Upper lobe of left lung (tissue), 6 donors: ENCODE measurements at regions not wholly inside any gene's neighbourhood (a gene's known extent, or its start where the extent isn't known, plus 50 kb on each side); places are given as distances from the start of the nearest gene placed in this dataset.

Source experiments
- ATAC-seq, 2 donors: fragments of 200-7000 bp; cut with Tn5 transposase; one replicate each; pipeline ENCODE4 v1.9.1; 2022; ENCODE audit warnings: mild to moderate bottlenecking in 2 of 2, moderate library complexity in 2 of 2; ENCODE audit not compliant: low FRiP score in 2 of 2
- DNase-seq, 2 donors: peaks; one replicate each; pipeline ENCODE4 v3.0.0-alpha.2; 2019 to 2020
- H3K27ac ChIP-seq, 4 donors: fragments of 200-600 bp; sonication (generic); one replicate each; pipeline ENCODE4 v1.5.1; 2016 to 2019
- H3K27me3 ChIP-seq, 4 donors: fragments of 200-600 bp; sonication (generic); one replicate each; pipeline ENCODE4 v1.5.1; 2017 to 2019
- H3K36me3 ChIP-seq, 4 donors: fragments of 200-600 bp; sonication (generic); one replicate each; pipeline ENCODE4 v1.5.1; 2016 to 2019
- H3K4me1 ChIP-seq, 4 donors: fragments of 200-600 bp; sonication (generic); one replicate each; pipeline ENCODE4 v1.5.1; 2018 to 2019
- H3K4me3 ChIP-seq, 4 donors: fragments of 200-600 bp; sonication (generic); one replicate each; pipeline ENCODE4 v1.5.1; 2017 to 2019; ENCODE audit warnings: mild to moderate bottlenecking in 2 of 4, moderate library complexity in 1 of 4
- H3K9me3 ChIP-seq, 4 donors: fragments of 200-600 bp; sonication (generic); one replicate each; pipeline ENCODE4 v1.5.1; 2018 to 2019
- EP300 ChIP-seq, 4 donors: sonication (generic); formaldehyde crosslinking; IDR thresholded peaks; one replicate each; pipeline ENCODE4 v1.5.1; 2017; ENCODE audit warnings: antibody characterized with exemption in 4 of 4, control low read depth in 2 of 4
- POLR2A ChIP-seq, 4 donors: fragments of 450-650 bp; IDR thresholded peaks; one replicate each; pipeline ENCODE4 v1.5.1; 2016 to 2017; ENCODE audit warnings: antibody characterized with exemption in 4 of 4, mild to moderate bottlenecking in 2 of 4
- POLR2AphosphoS5 ChIP-seq, 2 donors: sonication (generic); formaldehyde crosslinking; IDR thresholded peaks; one replicate each; pipeline ENCODE4 v1.5.1; 2017; ENCODE audit warnings: antibody characterized with exemption in 2 of 2
- WGBS, 2 donors: methylation state at CpG; one replicate each; pipeline ENCODE4 v1.1.5; 2017 to 2018; 5-methylcytosine and 5-hydroxymethylcytosine counted together
- TF ChIP-seq, protein P1 (sequence below), 6 experiments: fragments of 450-650 bp in 4 of 6; fragments of 200-600 bp in 2 of 6; sonication (generic) in 2 of 6; IDR thresholded peaks; one replicate each; pipeline ENCODE4 v1.5.1; 2016 to 2019; ENCODE audit warnings: antibody characterized with exemption in 6 of 6
- donor health status: DM: no; HTN: no; CAD: no; lungs with moderate emphysema.
- donor health status: DM: no; HTN: yes; CAD: no; lungs with severe emphysema.

DNA sequence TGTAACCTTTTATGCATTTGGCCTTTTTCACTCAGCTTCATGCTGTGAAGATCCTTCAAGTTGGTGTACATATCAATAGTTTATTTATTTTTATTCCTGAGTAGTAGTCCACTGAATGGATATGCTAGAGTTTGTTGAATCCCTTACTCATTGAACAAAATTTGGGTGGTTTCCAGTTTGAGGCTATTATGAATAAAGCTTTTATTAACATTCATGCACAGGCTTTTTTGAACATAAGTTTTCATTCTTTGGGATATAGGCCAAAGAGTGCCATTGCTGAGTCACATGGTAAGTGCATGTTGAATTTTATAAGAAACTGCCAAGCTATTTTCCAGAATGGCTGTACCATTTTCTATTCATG lies 59.5 kb upstream of the CAPRIN2 start:
- ATAC-seq (no peak), DNase-seq (no peak)
- Histone ChIP-seq H3K36me3 (no peaks in the 10 kb centered on the region), H3K27ac (no peak overlapping the region), H3K9me3 (no peaks in the 10 kb centered on the region), H3K4me1 (no peaks in the 10 kb centered on the region), H3K27me3 (no peaks in the 10 kb centered on the region), H3K4me3 (no peak overlapping the region)
- no peak for TF ChIP-seq EP300 (IDR thresholded peaks at IDR 0.05)
- TF ChIP-seq POLR2A (IDR thresholded peaks at IDR 0.05), result no peak
- TF ChIP-seq POLR2AphosphoS5 (IDR thresholded peaks at IDR 0.05), result no peak
- TF ChIP-seq, protein P1, sequence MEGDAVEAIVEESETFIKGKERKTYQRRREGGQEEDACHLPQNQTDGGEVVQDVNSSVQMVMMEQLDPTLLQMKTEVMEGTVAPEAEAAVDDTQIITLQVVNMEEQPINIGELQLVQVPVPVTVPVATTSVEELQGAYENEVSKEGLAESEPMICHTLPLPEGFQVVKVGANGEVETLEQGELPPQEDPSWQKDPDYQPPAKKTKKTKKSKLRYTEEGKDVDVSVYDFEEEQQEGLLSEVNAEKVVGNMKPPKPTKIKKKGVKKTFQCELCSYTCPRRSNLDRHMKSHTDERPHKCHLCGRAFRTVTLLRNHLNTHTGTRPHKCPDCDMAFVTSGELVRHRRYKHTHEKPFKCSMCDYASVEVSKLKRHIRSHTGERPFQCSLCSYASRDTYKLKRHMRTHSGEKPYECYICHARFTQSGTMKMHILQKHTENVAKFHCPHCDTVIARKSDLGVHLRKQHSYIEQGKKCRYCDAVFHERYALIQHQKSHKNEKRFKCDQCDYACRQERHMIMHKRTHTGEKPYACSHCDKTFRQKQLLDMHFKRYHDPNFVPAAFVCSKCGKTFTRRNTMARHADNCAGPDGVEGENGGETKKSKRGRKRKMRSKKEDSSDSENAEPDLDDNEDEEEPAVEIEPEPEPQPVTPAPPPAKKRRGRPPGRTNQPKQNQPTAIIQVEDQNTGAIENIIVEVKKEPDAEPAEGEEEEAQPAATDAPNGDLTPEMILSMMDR (IDR thresholded peaks at IDR 0.05), result no peak

DNA sequence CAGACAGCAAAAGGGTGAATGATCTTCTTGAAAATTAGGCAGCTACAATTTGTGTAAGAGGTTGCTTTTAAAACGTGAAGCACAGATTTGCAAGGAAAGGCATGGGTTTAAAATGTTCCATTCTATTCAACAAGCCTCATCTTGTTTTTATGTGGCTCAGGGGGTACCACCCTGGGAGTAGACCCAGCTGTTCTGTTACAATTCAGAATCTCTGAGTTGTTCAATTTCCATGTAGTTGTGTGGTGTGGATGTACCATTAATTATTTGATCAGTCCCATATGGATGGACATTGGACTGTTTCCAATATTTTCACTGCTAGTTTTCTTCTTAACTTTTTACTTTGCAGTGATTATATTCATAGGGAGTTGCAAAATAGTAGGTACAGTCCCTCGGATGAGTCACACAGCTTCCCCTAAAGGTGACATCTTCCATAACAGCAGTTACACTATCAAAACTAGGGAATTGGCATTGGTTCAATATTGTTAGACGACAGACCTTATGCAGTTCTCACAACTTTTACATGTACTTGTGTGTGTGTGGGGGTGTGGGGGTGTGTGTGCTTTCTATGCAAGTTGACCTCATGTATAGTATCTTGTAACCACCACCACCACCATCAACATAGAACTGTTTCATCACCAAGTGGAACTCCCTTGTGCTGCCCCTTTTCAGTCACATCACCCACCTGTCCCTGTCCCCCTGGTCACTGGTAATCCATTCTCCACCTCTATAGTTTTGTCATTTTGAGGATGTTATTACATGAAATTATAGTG lies 59.0 kb upstream of the CAPRIN2 start:
- Histone ChIP-seq H3K36me3 (no peaks in the 10 kb centered on the region), H3K27me3 (no peaks in the 10 kb centered on the region), H3K9me3 (no peaks in the 10 kb centered on the region), H3K4me3 (no peak overlapping the region), H3K4me1 (no peaks in the 10 kb centered on the region), H3K27ac (no peak overlapping the region)
- 49 to 59% methylated on average over 3 of the region's 3 CpGs for WGBS, 2 donors
- TF ChIP-seq, protein P1 (IDR thresholded peaks at IDR 0.05), result no peak
- TF ChIP-seq EP300 (IDR thresholded peaks at IDR 0.05) (no peak), POLR2A (IDR thresholded peaks at IDR 0.05) (no peak)
- no peak for ATAC-seq
- no peak for DNase-seq

GRCh38 chr12:30811966-30812365 lies 57.2 kb upstream of the CAPRIN2 start:
- 69 to 71% methylated on average over 4 of the region's 4 CpGs for WGBS, 2 donors

DNA sequence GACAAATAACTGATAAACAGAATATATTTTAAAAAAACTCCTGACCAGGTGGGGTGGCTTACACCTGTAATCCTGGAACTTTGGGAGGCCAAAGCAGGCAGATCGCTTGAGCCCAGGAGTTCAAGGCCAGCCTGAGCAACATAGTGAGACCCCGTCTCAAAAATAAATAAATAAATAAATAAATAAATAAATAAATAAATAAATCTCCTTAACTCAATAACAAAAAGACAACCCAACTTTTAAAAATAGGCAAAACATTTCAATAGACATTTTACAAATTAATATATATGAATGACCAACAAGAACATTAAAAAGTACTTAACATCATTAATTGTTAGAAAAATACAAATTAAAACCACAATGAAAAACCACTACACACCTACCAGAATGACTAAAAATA lies 56.2 kb upstream of the CAPRIN2 start:
- Histone ChIP-seq H3K9me3 (no peaks in the 10 kb centered on the region), H3K36me3 (no peaks in the 10 kb centered on the region), H3K27ac (no peak overlapping the region), H3K4me1 (peaks cover 0 to 3% (median 0%) of the 10 kb centered on the region in 4 donors), H3K27me3 (no peaks in the 10 kb centered on the region), H3K4me3 (no peak overlapping the region)
- no peak for TF ChIP-seq POLR2AphosphoS5 (IDR thresholded peaks at IDR 0.05)
- TF ChIP-seq POLR2A (IDR thresholded peaks at IDR 0.05), result no peak
- no peak for TF ChIP-seq EP300 (IDR thresholded peaks at IDR 0.05)
- TF ChIP-seq, protein P1 (IDR thresholded peaks at IDR 0.05), result no peak
- no peak for DNase-seq
- ATAC-seq, result no peak
- 94 to 98% methylated on average over 2 of the region's 2 CpGs for WGBS, 2 donors

More at GRCh38 chr12:30811966-30812365, 57.2 kb upstream of the CAPRIN2 start:
- H3K36me3 ChIP-seq, result no peaks in the 10 kb centered on the region
- H3K4me3 ChIP-seq, result no peak overlapping the region
- H3K27ac ChIP-seq, result no peak overlapping the region
- no peaks in the 10 kb centered on the region for H3K9me3 ChIP-seq
- no peaks in the 10 kb centered on the region for H3K27me3 ChIP-seq
- no peak for TF ChIP-seq POLR2AphosphoS5 (IDR thresholded peaks at IDR 0.05)
- TF ChIP-seq, protein P1 (IDR thresholded peaks at IDR 0.05), result no peak
- TF ChIP-seq EP300 (IDR thresholded peaks at IDR 0.05), result no peak
- no peak for TF ChIP-seq POLR2A (IDR thresholded peaks at IDR 0.05)
- ATAC-seq, result no peak
- DNase-seq, result no peak
- H3K4me1 ChIP-seq, result peaks cover 0 to 3% (median 0%) of the 10 kb centered on the region in 4 donors

GRCh38 chr12:30807695-30808034 lies 52.9 kb upstream of the CAPRIN2 start:
- H3K36me3 ChIP-seq, result no peaks in the 10 kb centered on the region
- WGBS, 2 donors, result 63 to 67% methylated on average over 1 of the region's 1 CpG
- no peak for DNase-seq

More at GRCh38 chr12:30807695-30808034, 52.9 kb upstream of the CAPRIN2 start:
- Histone ChIP-seq H3K9me3 (no peaks in the 10 kb centered on the region), H3K4me3 (no peak overlapping the region), H3K27me3 (no peaks in the 10 kb centered on the region), H3K4me1 (peaks cover 0 to 3% (median 0%) of the 10 kb centered on the region in 4 donors), H3K27ac (no peak overlapping the region)
- TF ChIP-seq EP300 (IDR thresholded peaks at IDR 0.05), result no peak
- no peak for TF ChIP-seq POLR2A (IDR thresholded peaks at IDR 0.05)
- no peak for TF ChIP-seq POLR2AphosphoS5 (IDR thresholded peaks at IDR 0.05)
- TF ChIP-seq, protein P1 (IDR thresholded peaks at IDR 0.05), result no peak
- ATAC-seq, result no peak
